HepG2 (cell line): ENCODE measurements at regions not wholly inside any gene's neighbourhood (a gene's known extent, or its start where the extent isn't known, plus 50 kb on each side); places are given as distances from the start of the nearest gene placed in this dataset.

ENCODE experiments used
- ATAC-seq: fragments of 200-7000 bp; cut with Tn5 transposase; 3 replicates; pipeline ENCODE4 v1.9.1; 2020; ENCODE audit warnings: mild to moderate bottlenecking, moderate library complexity
- BruUV-seq: library from RNA; stranded (reverse); fragments of 400-500 nt; replicated peaks from 2 replicates; lab custom pipeline; 2021; lab: Mats Ljungman, UMichigan
- CTCF ChIA-PET: fragments of 300-600 bp; formaldehyde crosslinking; extraction: SDS; loops from one replicate; lab custom pipeline; 2021; ENCODE audit warnings: low total read pairs, inconsistent platforms, low intra/inter-chr PET ratio; lab: Yijun Ruan, JAX
- POLR2A ChIA-PET: fragments of 350-600 bp; sonication (Branson Sonifier 250); formaldehyde crosslinking; loops from one replicate; lab custom pipeline; 2020; ENCODE audit warnings: antibody characterized with exemption, inconsistent platforms; lab: Yijun Ruan, JAX
- DNase-seq: peaks from one replicate; pipeline ENCODE4 v3.0.0-alpha.2; 2015; ENCODE audit warnings: low spot score
- FAIRE-seq: peaks from 3 replicates; lab custom pipeline; 2011; peaks lifted over from hg19 to GRCh38; lab: Jason Lieb, UNC
- H2AFZ ChIP-seq: one replicate; pipeline ENCODE4 v1.6.1; 2011; ENCODE audit warnings: low read length, inconsistent platforms
- H3K27ac ChIP-seq: fragments of 300-600 bp; 3 replicates; pipeline ENCODE4 v1.8.0; 2011; ENCODE audit warnings: mixed run types, mild to moderate bottlenecking, mixed read lengths, low read length, inconsistent platforms; ENCODE audit not compliant: insufficient read depth; ENCODE audit errors: extremely low read length
- H3K27me3 ChIP-seq, 2 experiments: fragments of 200-600 bp in 1 of 2; 2 replicates in 1 of 2; 3 replicates in 1 of 2; pipeline versions ENCODE4 v1.6.0 to v1.8.0; 2011; ENCODE audit warnings: low read length in 2 of 2, mild to moderate bottlenecking in 2 of 2, moderate library complexity in 2 of 2, inconsistent platforms in 1 of 2; ENCODE audit not compliant: insufficient read depth in 2 of 2, control insufficient read depth in 1 of 2
- H3K36me3 ChIP-seq, 2 experiments: fragments of 200-600 bp in 1 of 2; replicated peaks in 1 of 2; 2 replicates in 1 of 2; 3 replicates in 1 of 2; pipeline versions ENCODE4 v1.5.1 to v1.8.0; 2011; ENCODE audit warnings: low read length in 2 of 2, inconsistent platforms in 1 of 2; ENCODE audit not compliant: insufficient read depth in 2 of 2, control insufficient read depth in 1 of 2
- H3K4me1 ChIP-seq: 2 replicates; pipeline ENCODE4 v1.5.1; 2012; ENCODE audit warnings: low read length, inconsistent platforms; ENCODE audit not compliant: insufficient read depth
- H3K4me2 ChIP-seq: 2 replicates; pipeline ENCODE4 v1.6.0; 2011; ENCODE audit warnings: low read depth, low read length, inconsistent platforms
- H3K4me3 ChIP-seq, 3 experiments: fragments of 200-600 bp in 1 of 3; sonication (generic), shearing (Covaris generic) in 1 of 3; replicated peaks in 1 of 3; 2 replicates each; pipeline ENCODE4 v1.5.1; 2011 to 2016; ENCODE audit warnings: low read length in 3 of 3, inconsistent platforms in 2 of 3, low read depth in 2 of 3, mild to moderate bottlenecking in 2 of 3, control low read depth in 1 of 3, mixed read lengths in 1 of 3; ENCODE audit not compliant: insufficient read depth in 1 of 3
- H3K79me2 ChIP-seq: one replicate; pipeline ENCODE4 v1.6.1; 2011; ENCODE audit warnings: low read length, inconsistent platforms; ENCODE audit not compliant: insufficient read depth
- H3K9ac ChIP-seq: 2 replicates; pipeline ENCODE4 v1.6.0; 2011; ENCODE audit warnings: mild to moderate bottlenecking, low read depth, low read length, inconsistent platforms; ENCODE audit not compliant: insufficient read depth
- H3K9me3 ChIP-seq: 2 replicates; pipeline ENCODE4 v1.5.1; 2012; ENCODE audit warnings: mild to moderate bottlenecking, low read length
- H4K20me1 ChIP-seq: 2 replicates; pipeline ENCODE4 v1.6.0; 2011; ENCODE audit warnings: inconsistent platforms, mild to moderate bottlenecking, low read length, moderate library complexity; ENCODE audit not compliant: insufficient read depth
- BRCA1 ChIP-seq: sonication (generic); formaldehyde crosslinking; IDR thresholded peaks from 2 replicates; pipeline ENCODE4 v1.4.0; 2020; ENCODE audit warnings: missing genetic modification reagents
- CBFB ChIP-seq: sonication (generic); formaldehyde crosslinking; IDR thresholded peaks from 2 replicates; pipeline ENCODE4 v1.4.0; 2020; ENCODE audit warnings: missing genetic modification reagents
- CREB3 ChIP-seq: sonication (generic); formaldehyde crosslinking; IDR thresholded peaks from 2 replicates; pipeline ENCODE4 v1.5.0; 2020; ENCODE audit warnings: missing genetic modification reagents
- GTF2F1 ChIP-seq: fragments of 150-350 bp; IDR thresholded peaks from 2 replicates; pipeline ENCODE4 v1.6.1; 2014; ENCODE audit warnings: low read length
- HNRNPH1 ChIP-seq: fragments of 200-400 bp; formaldehyde crosslinking; optimal IDR thresholded peaks from 2 replicates; pipeline ENCODE3; 2017; ENCODE audit warnings: mild to moderate bottlenecking, low read depth, low read length
- MAFG ChIP-seq: sonication (generic); formaldehyde crosslinking; IDR thresholded peaks from 2 replicates; pipeline ENCODE4 v1.5.1; 2020; ENCODE audit warnings: mild to moderate bottlenecking, missing genetic modification reagents
- POGK ChIP-seq: sonication (generic); formaldehyde crosslinking; conservative IDR thresholded peaks from 2 replicates; pipeline ENCODE4 v1.8.0; 2022; ENCODE audit warnings: mild to moderate bottlenecking, moderate library complexity, missing genetic modification reagents
- SNRNP70 ChIP-seq: fragments of 200-400 bp; formaldehyde crosslinking; IDR thresholded peaks from 2 replicates; pipeline ENCODE4 v1.6.1; 2017; ENCODE audit warnings: mild to moderate bottlenecking, low read depth, low read length, moderate library complexity
- TMF1 ChIP-seq: sonication (generic); formaldehyde crosslinking; IDR thresholded peaks from 2 replicates; pipeline ENCODE4 v1.8.1; 2022; ENCODE audit warnings: low read depth, missing genetic modification reagents
- TP53 ChIP-seq: sonication (generic); formaldehyde crosslinking; conservative IDR thresholded peaks from 2 replicates; pipeline ENCODE4 v1.4.0; 2020; ENCODE audit warnings: missing genetic modification reagents
- ZNF367 ChIP-seq: sonication (generic); formaldehyde crosslinking; IDR thresholded peaks from 2 replicates; pipeline ENCODE4 v1.4.0; 2020; ENCODE audit warnings: missing genetic modification reagents, borderline replicate concordance
- ZNF546 ChIP-seq: sonication (generic); formaldehyde crosslinking; conservative IDR thresholded peaks from 2 replicates; pipeline ENCODE4 v1.8.1; 2023; ENCODE audit warnings: mild to moderate bottlenecking, missing genetic modification reagents
- in situ Hi-C: cut with HindIII; loops from 2 replicates; pipeline ENCODE4 v1.10.0; 2017; ENCODE audit warnings: low pct_unique_long_range_greater_than_20kb; ENCODE audit not compliant: extremely low pct_ligation_motif_present
- intact Hi-C: fragments of 100-400 bp; cut with micrococcal nuclease; formaldehyde crosslinking; loops from one replicate; pipeline ENCODE4 v1.10.0; 2022; ENCODE audit not compliant: unreplicated experiment
- TF ChIP-seq, protein P1 (sequence below): sonication (generic); formaldehyde crosslinking; IDR thresholded peaks from 2 replicates; pipeline ENCODE4 v1.5.1; 2020; ENCODE audit warnings: mild to moderate bottlenecking, moderate library complexity, missing genetic modification reagents

GRCh38 chr2:188176620-188177019 lies 115.1 kb upstream of the GULP1 start:
- H3K27ac ChIP-seq, result no peak overlapping the region
- no peaks in the 10 kb centered on the region for H3K79me2 ChIP-seq
- FAIRE-seq (no peak), DNase-seq (no peak), ATAC-seq (no peak)
- H3K4me3 ChIP-seq, result no peak overlapping the region
- no peaks in the 10 kb centered on the region for H3K9me3 ChIP-seq
- H2AFZ ChIP-seq, result no peak overlapping the region
- H4K20me1 ChIP-seq, result no peaks in the 10 kb centered on the region
- no peak overlapping the region for H3K4me2 ChIP-seq
- ChIA-PET CTCF (no interaction called here), POLR2A (no interaction called here)
- intact Hi-C loops (no loop called here), in situ Hi-C loops (no loop called here)
- peaks cover 0 to 4% of the 10 kb centered on the region in 2 experiments; a peak in 1 of 5 replicates for H3K27me3 ChIP-seq
- BruUV-seq, result no TSS peak
- TF ChIP-seq GTF2F1 (no peak), BRCA1 (CRISPR knock-in tag) (no peak), TMF1 (CRISPR knock-in tag) (no peak), SNRNP70 (no peak), MAFG (CRISPR knock-in tag) (no peak), TP53 (CRISPR knock-in tag) (no peak), CREB3 (no peak), ZNF546 (CRISPR knock-in tag) (no peak), CBFB (no peak), POGK (no peak), ZNF367 (CRISPR knock-in tag) (no peak), HNRNPH1 (no peak)
- TF ChIP-seq, protein P1, sequence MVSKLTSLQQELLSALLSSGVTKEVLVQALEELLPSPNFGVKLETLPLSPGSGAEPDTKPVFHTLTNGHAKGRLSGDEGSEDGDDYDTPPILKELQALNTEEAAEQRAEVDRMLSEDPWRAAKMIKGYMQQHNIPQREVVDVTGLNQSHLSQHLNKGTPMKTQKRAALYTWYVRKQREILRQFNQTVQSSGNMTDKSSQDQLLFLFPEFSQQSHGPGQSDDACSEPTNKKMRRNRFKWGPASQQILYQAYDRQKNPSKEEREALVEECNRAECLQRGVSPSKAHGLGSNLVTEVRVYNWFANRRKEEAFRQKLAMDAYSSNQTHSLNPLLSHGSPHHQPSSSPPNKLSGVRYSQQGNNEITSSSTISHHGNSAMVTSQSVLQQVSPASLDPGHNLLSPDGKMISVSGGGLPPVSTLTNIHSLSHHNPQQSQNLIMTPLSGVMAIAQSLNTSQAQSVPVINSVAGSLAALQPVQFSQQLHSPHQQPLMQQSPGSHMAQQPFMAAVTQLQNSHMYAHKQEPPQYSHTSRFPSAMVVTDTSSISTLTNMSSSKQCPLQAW (CRISPR knock-in tag), result no peak
- H3K4me1 ChIP-seq, result no peaks in the 10 kb centered on the region
- no peaks in the 10 kb centered on the region for H3K36me3 ChIP-seq
- H3K9ac ChIP-seq, result no peak overlapping the region
